SU-DHL-6 (cell line): ENCODE measurements at regions not wholly inside any gene's neighbourhood (a gene's known extent, or its start where the extent isn't known, plus 50 kb on each side); places are given as distances from the start of the nearest gene placed in this dataset.

Source experiments
- EZH2phosphoT487 ChIP-seq: fragments of 200-600 bp; sonication (generic), shearing (Covaris generic); conservative IDR thresholded peaks from 2 replicates; pipeline ENCODE4 v1.6.1; 2018; ENCODE audit warnings: mild to moderate bottlenecking, antibody characterized with exemption, low read length, moderate library complexity, mixed read lengths
- TF ChIP-seq, protein P1 (sequence below): fragments of 200-600 bp; sonication (generic); IDR thresholded peaks from one replicate; pipeline ENCODE4 v1.5.1; 2017; ENCODE audit warnings: antibody characterized with exemption, mild to moderate bottlenecking, low read length, moderate library complexity; ENCODE audit not compliant: insufficient read depth, poor library complexity, severe bottlenecking

GRCh38 chr22:27024982-27025381 lies 367.6 kb downstream of the MIAT start:
- TF ChIP-seq, protein P1, sequence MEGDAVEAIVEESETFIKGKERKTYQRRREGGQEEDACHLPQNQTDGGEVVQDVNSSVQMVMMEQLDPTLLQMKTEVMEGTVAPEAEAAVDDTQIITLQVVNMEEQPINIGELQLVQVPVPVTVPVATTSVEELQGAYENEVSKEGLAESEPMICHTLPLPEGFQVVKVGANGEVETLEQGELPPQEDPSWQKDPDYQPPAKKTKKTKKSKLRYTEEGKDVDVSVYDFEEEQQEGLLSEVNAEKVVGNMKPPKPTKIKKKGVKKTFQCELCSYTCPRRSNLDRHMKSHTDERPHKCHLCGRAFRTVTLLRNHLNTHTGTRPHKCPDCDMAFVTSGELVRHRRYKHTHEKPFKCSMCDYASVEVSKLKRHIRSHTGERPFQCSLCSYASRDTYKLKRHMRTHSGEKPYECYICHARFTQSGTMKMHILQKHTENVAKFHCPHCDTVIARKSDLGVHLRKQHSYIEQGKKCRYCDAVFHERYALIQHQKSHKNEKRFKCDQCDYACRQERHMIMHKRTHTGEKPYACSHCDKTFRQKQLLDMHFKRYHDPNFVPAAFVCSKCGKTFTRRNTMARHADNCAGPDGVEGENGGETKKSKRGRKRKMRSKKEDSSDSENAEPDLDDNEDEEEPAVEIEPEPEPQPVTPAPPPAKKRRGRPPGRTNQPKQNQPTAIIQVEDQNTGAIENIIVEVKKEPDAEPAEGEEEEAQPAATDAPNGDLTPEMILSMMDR: no peak
- no peak for TF ChIP-seq EZH2phosphoT487
